Inferior parietal cortex (tissue), 1 donor: ENCODE measurements at regions not wholly inside any gene's neighbourhood (a gene's known extent, or its start where the extent isn't known, plus 50 kb on each side); places are given as distances from the start of the nearest gene placed in this dataset.
"Not testable (repeated sequence)": the region's sequence is repeated elsewhere in the genome, so short reads cannot be mapped to it uniquely, and the experiment has no call there.

ENCODE experiments used
- DNase-seq: peaks from one replicate; pipeline ENCODE4 v3.0.0-alpha.2; 2016; ENCODE audit errors: extremely low spot score

DNA sequence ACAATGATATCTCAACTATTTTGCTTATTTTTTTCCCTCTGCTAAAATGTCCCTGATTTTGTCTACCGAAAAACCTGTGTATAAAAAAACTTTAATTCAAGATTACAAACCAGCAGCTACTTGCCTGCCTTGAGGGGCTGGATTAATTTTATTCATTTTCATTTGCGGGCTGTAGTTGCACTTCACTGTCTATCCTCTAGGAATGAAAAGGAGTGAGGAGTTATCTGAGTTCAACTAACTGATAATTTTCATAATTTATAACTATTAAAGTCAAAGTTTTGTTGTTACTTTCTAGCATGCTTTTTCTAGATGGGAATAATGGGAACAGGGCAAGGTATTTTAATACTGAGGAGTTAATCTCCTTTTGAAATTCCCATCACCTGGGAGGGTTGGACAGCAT is 50.3 kb upstream of the AGTPBP1 start:
- not testable (repeated sequence) for DNase-seq

DNA sequence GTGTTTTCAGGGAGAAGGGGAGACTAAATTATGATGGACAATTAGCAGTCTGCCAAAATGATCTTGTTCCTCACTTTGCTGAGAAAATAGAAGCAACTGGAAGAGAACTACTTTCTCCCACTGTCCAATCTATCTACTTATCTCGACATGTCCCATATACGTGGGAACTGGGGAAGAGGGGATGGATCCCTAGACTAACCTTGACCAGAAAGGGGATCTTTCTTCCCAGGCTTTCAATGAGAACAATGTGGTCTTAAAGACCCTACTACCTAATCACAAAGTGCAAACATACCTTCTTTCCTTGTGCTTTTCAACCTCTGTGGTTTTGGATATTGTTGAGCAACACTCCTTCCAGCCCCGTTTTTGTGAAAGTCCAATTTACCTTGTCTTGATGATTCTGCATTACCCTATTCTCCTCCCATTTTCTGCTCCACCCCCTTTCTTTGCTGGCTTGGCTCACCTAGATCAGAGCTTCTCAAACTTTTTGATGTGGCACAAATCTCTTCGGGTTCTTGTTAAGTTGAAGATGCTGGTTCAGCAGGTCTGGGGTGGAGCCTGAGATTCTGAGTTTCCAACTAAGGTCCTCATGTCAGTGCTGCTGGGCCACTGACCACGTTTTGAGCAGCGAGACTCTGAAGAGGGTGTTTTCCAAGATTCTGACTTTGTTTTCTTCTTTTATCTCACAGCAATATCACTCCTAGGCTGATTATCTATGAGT is 61.4 kb upstream of the AGTPBP1 start:
- not testable (repeated sequence) for DNase-seq

DNA sequence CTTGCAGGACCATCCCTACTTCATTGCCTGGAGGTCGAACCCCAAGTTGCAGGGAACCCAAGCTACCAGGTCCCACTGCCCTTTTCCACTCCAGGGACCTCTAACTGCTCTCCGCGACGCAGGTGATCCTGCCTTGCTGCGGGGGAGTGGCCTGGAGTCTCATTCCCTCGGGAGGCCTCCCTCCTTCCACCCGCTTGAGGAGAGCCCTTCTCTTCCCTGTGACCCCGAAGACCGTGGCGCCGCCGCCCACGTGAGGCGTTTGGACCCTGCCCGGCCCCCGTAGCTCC is 63.0 kb upstream of the AGTPBP1 start:
- DNase-seq: not testable (repeated sequence)

DNA sequence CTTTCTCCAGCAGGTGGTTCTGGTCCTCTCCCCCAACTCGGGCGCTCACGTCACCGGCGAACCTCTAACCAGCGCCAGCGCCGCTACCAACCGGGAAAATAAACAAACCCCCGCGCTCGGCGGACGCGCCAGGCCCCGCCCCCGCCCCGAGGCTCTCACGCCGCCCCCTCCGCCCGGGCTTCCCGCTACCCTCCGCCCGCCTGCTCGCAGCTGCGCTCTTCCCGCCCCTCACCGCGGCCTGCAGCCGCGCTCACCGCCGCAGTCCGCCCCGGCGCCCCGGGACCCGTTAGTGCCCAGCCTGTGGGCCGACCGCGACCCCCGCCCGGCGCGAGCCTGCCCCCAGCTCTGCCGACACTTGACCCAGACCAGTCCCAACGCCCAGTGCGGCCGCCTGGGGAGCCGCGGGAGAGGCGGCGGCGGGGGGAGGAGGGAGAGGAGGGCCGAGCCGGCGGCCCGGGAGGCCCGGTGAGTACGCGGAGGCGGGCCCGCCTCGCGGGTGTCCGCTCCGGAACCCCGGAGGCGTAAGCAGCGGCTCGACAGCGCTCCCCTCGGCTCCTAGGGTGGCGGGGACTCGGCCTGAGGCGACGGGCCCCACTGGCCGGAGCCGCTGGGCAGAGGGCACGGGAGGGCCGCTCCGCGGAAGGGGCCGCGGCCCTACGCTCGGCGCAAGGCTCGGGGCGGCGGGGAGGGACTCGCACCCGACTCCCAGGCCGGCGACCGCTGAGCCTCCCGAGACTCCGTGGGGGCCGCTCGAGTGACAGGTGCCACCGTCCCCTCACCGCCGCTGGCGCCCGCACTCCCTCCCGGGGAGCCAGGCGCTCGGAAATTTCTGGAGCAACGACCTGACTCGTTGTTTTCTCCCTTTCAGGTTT is 63.6 kb upstream of the AGTPBP1 start:
- DNase-seq: peak; percentile 58

DNA sequence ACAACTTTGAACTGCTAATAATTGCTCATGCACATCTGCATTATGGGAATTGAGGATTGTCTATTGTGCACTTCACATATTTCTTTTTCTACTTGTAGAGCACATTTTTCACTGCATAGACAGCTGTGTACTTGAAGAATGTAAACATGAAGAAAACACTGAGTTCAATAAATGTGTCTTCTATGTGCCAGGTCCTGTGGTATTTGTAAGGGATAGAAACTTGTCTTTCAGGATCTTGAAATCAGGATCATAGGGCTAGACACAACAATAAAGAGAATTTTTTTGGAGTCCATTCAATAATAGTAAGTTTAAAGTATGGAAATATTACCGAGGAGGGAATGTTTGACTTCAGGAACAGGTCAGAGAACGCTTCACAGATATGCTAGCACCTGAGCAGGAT is 66.6 kb upstream of the AGTPBP1 start:
- not testable (repeated sequence) for DNase-seq

DNA sequence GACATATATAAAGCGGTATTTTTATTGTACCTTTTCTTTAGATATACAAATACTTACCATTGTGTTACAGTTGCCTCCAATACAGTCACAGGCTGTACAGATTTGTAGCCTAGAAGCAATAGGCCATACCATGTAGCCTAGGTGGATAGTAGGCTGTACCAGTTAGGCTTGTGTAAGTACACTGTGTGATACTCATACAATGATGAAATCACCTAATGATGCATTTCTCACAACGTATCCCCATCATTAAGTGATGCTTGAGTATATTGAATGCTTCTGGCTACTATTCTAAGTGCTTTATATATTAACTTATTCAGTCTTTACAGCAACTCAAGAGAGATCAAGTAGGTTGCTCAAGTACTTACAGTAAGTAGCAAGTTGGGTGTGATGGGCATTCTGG is 71.6 kb upstream of the AGTPBP1 start:
- not testable (repeated sequence) for DNase-seq

DNA sequence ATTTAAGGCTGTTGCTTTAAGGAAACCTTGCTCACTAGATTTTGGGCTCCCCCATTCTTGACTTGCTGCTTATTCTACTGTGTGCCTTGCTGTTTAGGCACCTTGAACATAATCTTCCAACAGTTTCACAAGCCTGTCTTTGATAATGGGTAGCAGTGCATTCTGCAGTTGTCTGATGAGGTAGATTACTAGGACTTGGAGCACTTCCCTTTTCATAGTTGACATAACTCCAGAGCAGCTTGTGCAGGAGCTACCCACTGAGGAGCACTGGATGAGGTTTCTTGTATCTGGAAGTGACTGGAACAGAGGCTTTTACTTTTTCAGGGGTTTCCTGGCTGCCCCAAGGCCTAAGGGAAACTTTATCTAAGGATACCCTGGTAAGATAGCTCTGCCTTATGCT is 73.0 kb upstream of the AGTPBP1 start:
- not testable (repeated sequence) for DNase-seq

DNA sequence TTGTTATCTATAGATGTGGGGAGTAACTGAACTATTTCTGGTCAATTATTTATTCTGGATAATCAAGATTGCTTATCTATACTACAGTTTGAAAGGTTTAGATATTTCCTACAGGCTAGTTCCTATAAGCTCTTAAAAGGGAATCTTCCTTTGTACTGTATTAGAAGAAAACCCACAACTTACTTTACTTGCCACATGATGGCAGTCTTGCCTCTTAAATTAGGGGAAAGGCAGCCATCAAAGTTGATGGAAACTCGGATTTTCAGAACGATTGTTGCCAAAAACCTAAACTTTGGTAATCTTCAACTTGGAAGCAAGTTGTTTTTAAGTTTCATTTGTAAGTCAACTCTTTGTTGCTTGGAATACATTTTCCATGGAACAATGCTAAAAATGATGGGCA is 77.2 kb upstream of the AGTPBP1 start:
- DNase-seq: peak; percentile 36

DNA sequence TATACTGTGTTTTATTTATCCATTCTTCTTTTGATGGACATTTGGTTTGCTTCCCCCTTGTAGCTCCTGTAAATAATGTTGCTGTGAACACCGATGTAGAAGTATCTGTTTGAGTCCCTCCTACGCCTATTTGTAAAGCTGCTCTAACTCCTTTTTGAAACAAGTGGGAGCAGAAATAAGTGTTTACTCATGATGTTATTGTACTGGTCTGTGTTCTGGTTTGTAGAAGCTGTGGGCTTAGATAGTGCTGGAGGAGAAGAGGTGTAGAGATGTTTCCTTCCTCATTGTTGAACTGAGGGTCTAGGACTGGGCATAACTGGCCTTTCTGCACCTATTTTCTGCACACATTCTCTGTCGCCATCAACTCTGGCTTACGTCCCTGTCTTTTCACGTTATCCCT is 78.8 kb upstream of the AGTPBP1 start:
- not testable (repeated sequence) for DNase-seq

DNA sequence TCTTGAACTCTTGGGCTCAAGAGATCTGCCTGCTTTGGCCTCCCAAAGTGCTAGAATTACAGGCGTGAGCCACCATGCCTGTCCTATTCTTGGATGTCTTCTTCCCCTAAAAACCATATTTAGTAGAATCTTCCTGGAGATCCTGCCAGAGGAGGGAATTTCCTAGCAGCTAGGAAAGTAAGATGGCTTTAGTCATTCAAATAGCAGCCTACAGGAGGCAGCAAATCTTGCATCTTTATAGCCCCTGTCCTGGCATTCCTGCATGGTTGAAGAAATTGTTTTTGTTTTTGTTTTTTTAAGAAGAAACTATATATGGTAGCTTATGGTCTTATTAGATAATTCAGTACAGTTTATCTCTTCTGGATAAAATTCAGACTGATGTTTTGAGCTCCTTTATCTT is 83.2 kb upstream of the AGTPBP1 start:
- DNase-seq: not testable (repeated sequence)

DNA sequence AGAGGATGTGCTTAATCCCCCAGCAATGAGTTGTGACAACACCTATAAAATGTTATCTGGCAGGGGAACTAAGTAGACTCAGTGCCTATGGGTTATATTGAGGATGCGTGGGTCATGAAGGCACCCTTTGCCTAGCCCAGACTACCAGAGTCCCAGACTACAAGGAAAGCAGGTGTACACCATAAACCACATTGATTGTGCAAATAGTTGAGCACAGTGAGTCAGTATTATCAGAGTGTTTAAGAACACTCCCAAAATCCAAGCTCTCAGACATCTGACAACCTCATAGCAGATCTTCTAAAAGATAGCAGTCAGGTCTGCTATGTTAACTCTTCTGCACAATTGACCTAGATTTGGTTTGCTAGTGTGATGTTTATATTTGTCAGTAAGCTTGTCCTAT is 92.8 kb upstream of the AGTPBP1 start:
- not testable (repeated sequence) for DNase-seq

DNA sequence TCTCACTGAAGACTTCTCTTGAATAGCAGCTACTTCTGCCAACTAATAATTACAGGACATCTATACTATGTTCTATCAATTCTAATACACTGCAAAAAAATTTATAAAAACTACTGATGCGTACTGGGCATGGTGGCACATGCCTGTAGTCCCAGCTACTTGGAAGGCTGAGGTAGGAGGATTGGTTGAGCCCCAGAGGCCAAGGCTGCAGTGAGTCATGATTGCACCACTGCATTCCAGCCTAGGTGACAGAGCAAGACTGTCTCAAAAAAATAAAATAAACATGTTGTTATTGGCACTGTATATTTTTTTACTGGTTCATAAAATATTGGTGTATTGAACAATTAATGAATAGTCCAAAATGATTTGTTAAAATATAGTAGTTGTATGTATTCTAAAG is 97.0 kb upstream of the NAA35 start:
- DNase-seq: not testable (repeated sequence)

DNA sequence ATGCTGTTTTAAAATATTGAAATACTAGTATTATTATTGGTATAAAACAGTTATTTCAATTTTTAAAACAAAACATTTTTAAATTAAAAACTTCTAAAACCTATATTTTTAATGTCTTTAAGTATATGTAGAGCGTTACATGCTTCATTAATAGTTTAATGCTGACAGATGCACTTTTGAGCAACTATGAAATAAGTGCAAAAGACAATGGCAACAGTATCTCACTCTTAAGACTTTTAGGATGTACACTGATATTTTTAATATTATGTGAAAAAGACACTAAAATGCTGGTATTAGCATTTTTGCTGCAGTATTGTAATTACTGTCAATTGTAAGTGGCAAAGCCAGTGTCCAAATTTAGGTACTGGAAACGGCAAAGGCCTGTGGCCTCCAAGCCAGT is 93.2 kb upstream of the NAA35 start:
- DNase-seq: not testable (repeated sequence)

DNA sequence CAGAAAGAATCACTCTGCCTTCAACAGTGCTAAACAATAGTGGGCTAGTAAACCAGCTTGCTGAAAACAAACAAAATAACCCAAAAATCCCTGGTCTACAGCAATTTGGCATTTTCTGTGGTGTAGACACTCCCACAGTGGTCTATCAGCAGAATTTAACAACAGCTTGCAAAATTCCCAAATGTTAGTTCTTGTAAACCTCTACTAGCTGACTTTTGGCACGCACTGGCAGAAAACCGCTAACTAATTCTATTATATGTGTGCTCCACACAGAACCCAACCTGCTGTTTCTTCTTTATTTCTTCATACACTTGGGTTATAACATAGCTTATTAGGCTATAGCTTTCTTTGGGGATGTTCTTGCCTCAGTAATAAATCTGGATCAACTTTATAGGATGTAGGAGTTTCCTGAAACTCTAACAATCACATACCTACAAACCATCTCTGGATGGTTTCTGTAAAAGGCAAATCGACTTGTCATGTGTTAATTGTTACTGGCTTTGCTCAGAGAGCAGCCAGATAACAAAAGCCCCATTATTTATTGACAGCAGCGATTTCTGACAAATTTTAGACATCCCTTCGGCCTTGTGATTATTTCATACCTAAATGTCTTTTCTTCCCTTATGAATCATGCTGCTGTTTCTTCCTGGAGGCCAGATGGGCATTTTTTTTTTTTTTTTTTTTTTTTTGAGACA is 82.7 kb upstream of the NAA35 start:
- DNase-seq: peak; percentile 21

DNA sequence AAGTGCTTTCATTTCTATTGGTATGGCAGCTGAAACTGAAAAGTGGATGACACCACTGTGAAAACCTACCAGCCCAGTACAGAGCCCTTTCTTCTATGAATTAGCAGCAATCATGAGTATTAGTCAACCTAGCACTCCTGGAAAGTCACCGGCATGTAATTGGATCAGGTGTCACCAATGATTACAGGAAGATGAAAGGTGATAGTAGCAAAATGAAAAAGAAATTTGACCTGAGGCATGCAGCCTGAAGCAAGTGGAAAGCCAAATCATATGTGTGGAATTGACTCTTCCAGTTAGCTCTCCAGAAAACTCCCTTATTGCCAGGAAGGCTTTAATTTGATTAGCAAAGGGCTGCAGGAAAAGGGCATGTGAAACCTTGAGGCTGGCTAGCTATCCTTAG is 81.2 kb upstream of the NAA35 start:
- DNase-seq: no peak

DNA sequence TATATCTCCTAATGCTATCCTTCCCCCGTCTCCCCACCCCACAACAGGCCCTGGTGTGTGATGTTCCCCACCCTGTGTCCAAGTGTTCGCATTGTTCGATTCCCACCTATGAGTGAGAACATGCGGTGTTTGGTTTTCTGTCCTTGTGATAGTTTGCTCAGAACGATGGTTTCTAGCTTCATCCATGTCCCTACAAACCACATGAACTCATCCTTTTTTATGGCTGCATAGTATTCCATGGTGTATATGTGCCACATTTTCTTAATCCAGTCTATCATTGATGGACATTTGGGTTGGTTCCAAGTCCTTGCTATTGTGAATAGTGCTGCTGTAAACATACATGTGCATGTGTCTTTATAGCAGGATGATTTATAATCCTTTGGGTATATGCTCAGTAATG is 79.1 kb upstream of the NAA35 start:
- DNase-seq: not testable (repeated sequence)

DNA sequence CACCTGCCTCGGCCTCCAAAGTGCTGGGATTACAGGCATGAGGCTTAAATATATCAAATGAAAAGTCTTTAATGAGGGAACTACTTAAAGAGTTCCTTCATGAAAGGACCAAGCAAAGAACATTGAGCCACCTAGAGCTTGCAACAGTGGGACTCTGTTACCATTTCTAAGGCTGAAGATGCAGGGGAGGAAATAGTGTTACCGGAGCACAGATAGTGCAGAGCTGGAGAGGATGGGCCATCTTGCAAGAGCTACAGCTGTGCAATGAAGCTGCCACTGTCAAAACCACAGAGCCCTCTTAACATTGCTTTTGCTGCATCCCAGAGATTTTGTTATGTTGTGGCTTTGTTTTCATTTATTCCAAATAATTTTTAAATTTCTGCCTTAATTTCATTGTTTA is 77.1 kb upstream of the NAA35 start:
- no peak for DNase-seq

DNA sequence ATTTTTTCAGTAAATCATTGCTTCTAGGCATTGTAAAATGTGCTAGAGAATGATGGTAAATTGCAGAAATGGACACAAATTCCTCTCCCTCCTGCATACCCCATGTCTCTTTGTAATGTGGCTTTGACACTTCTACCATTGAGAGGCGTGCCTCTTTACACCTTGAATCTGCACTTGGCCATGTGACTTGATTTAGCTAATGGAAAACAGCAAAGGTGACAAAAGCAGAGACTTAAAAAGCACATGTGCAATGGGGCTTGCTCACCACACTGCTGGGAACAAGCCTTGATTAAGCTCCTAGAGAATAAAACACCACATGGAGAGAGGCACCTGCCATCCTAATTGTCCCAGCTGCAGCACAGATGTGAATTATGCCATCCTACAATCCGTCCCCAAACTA is 69.9 kb upstream of the NAA35 start:
- no peak for DNase-seq

DNA sequence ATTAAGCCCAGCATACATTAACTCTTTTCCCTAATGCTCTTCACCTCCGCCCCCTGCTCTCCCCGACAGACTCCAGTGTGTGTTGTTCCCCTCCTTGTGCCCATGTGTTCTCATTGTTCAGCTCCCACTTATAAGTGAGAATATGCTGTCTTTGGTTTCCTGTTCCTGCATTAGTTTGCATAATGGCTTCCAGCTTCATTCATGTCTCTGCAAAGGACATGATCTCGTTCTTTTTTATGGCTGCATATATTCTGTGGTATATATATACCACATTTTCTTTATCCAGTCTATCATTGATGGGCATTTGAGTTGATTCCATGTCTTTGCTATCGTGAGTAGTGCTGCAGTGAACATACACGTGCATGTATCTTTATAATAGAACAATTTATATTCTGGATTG is 69.3 kb upstream of the NAA35 start:
- not testable (repeated sequence) for DNase-seq

DNA sequence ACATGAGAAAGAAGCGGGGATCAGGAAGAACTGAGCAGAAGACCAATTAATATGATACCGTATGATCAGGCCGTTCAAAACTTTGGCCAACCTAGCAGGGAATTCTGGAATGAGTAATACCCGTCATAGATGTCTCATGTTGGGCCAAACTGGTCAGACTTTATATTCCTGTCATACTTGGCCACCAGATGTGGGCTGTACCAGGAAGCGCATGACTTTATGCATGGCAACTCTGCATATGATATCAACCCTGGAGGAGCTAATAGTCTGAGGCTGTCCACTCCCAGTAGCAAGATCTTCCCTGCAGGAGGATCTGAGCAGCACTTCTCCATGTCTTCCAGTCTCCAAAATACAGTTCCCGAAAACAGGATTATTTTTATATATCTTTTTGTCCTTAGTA is 68.5 kb upstream of the NAA35 start:
- DNase-seq: no peak

DNA sequence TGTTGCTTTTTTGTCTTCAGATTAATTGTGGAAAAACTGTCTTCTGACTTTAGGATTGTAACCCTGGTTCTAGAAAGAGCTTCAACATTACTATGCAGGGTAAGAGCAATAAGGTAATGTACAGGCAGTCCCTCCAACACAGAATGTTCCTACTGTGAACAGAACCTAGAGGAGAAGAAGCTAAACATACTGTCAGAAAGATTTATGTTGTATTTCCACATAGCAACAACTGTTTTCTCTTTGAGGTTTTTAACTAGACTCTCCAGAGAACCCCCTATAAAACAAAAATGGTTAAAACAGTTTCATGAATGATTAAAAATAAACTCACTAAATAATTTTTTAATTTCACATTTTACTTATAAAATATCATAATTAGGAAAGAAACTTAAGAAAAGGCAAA is 64.3 kb upstream of the NAA35 start:
- DNase-seq: no peak

DNA sequence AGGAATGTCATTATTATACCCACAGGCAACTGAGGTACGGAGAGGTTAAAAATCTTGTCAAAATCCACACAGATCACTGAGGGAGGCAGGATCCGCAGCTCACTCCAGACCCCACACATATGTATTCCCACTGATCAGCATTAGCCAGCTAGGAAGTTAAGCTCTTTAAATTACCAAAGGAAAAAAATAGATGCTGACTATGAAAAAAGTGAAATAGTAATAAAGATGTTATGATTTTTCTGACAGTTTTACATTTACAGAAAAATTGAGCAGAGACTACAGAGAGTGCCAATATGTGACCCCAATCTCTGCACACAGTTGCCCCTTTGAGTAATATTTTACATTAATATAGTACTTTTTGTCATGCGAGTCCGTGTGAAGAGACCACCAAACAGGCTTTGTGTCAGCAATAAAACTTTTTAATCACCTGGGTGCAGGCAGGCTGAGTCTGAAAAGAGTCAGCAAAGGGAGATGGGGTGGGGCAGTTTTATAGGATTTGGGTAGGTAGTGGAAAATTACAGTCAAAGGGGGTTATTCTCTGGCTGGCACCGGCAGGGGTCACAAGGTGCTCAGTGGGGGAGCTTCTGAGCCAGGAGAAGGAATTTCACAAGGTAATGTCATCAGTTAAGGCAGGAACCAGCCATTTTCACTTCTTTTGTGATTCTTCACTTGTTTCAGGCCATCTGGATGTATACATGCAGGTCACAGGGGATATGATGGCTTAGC is 61.9 kb upstream of the NAA35 start:
- DNase-seq: not testable (repeated sequence)
